ENCODE measurements at regions not wholly inside any gene's neighbourhood (a gene's known extent, or its start where the extent isn't known, plus 50 kb on each side); places are given as distances from the start of the nearest gene placed in this dataset. TPM values are rescaled to one million over a fixed set of nuclear protein-coding genes. Genes with fewer than 3 reads are reported as not detected.
A peak's percentile ranks its signal among the peaks of the same experiment; 100 is the strongest.

DNA sequence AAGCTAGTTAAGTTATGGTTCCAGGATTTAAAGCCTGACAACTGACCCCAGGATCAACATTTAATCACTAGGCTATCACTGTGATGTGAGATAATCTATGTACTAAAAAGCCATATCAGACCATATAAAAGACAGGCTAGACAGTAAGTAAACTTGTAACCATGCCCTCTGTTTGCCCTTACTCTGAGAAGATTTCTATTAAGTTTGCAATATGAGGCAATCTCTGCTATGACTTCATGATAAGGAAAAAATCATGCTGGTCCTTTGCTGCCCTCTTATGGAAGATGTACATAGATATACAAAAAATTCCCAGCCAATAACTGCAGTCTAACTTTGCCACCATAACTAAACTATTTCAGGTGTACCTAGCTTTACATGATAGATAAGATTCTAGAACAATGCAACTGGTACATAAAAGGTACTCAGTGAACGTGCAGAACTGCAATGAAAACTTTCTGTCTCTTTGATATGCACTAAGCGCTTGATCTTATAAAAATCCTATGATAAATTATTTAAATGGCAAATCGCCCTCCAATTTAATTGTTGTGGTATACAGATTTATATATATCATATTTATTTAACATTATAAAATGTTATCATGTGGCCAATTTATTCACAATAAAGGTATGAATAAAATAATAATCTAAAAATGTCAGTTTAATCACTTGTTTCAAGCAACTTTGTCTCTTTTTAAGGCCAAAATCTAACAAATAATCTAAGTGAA, 70.5 kb downstream of the FAM217A start:
- DNase-seq, result no peak

DNA sequence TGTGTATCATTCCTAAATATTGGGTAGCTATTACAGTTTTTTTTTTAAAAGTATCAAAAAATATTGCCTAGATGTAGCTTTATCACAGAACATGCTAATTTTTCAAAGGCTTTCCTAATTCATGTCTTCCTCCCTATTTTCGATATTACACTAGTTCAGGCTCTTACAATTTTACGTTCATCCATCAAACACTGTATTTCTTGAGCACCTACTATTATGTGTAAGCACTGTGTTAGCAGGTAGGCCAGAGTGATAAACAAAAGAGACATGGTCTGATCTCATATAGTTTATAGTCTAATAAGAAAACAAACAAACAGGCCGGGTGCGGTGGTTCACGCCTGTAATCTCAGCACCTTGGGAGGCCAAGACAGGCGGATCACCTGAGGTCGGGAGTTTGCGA, 69.5 kb downstream of the FAM217A start:
- no peak for DNase-seq

DNA sequence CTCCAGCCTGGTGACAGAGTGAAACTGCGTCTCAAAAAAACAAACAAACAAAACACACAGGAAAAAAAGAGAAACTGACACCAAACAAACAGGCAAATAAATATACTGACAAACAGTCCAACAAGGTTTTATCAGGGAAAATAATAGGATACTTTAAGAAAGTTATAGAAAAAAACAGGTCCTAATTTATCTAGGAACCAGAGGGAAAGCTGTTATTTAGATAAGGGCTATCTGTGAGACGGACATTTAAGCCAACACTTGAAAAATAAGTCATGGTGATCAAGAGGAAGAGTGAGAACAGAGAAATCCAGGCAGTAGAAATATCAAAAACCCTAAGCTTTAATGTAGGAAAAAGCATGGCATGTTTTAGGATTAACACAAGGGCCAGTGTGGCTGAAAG, 68.9 kb downstream of the FAM217A start:
- no peak for DNase-seq

DNA sequence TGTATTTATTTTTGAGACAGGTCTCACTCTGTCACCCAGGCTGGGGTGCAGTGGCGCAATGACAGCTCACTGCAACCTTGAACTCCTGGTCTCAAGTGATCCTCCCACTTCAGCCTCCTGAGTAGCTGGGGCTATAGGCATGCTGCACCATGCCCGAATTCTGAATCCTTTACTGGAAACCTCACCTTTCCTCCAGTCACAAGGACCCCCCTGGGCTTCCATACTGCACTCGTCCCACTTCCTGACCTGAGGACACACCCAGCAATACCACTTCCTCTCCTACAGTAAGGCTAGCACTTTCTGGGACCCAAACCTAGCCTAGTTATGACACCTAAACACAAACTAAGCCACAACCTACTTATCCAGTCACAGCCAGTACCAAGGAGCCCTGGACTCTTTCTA, 68.2 kb downstream of the FAM217A start:
- no peak for DNase-seq

DNA sequence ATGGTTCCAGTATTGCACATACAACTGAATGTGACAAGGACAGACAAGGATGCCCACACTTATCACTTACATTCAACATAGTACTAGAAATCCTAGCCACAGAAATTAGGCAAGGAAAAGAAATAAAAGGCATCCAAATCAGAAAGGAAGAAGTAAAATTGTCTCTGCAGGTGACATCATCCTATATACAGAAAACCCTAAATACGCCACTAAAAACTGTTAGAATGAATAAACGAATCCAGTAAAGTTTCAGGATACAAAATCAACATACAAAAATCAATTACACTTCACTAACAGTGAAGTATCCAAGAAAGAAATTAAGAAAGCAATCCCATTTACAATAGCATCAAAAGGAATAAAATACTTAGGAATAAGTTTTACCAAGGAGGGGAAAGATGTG, 66.1 kb downstream of the FAM217A start:
- DNase-seq, result no peak

DNA sequence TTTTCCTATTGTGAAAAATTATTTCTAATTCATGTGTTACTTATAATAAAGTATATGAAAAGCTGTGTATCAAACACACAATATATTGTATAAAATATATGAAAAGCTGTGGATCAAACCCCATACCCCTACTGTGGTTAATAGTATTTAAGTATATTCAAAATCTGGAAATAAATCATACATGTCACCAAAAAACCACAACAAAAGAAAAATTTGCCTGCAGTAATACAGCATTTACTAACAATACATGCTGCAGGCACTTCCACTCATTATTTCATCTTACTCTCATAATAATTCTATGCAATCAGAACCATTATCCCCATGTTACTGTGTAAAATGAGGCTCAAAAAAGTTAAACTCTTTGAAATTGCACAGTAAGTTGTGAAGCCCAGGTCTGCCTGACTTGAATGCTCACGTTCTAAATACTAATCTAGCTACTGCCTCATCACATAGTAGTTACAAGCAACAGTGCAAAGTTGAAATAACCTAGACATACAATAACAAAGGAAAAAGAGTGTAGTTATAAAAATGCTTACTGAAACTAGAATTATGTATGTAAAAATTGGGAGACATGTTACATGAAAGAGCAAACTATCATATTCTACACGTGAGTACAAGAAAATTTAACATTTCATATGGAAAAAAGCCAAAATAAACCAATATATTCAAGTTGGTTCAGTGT, 61.7 kb downstream of the FAM217A start:
- DNase-seq, result no peak

DNA sequence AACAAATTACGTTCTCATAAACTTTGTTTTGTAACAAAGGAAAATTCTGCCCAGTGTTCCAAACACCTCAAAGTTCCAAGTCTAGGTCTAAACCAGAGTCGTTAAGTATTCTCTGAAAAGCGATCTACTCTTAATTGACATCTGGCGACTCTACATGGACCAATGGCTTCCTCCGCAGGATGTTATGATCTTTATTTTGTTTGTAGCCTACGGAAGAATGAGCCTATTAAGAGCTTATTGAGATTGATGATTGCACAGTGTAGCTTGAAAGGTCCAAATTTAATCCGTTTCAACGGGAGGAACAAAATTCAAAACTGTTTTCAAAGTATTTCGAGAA, 61.1 kb downstream of the FAM217A start:
- DNase-seq, result no peak

DNA sequence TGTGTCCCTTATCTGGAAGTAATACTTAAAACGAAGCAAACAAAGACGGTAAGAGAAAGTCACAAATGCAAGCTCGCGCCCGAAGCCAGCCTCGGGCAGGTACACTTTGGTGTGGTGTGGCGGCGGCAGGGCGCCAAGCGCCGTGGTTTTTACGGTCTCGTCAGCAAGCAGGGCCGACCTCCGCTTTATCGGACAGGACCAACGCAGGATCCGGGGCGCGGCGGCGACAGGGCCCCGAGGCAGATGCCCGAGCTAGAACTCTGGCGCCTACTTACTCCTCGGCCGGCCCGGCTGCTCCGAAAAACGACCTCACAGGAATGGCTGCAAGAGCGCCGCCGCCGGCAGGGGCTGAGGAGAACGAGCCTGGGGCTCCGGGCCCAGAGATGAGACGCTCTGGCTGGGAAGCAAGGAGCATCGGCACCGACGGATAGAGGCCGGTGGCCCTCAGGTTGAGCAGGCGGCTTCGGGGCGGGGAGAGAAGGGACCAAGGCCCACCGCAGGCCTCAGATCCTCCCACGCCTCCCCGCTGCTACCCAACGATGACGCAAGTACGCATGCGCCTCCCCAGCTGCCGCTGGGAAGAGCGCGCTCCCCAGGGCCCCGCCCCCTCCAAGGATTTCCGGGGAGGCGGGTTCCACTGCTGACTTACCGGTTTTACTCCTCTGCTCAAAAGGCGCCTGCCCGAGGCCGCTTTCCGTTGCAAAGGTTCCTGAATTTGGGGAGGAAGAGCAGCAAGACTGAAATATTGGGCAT, 60.6 kb downstream of the FAM217A start:
- DNase-seq, result peak; percentile 89

Small RNA genes in the stretch of these regions (small RNA-seq; reads per million reads assigned to genes)
- gene AL590004.1, result not detected
